ENCODE measurements at regions not wholly inside any gene's neighbourhood (a gene's known extent, or its start where the extent isn't known, plus 50 kb on each side); places are given as distances from the start of the nearest gene placed in this dataset.

DNA sequence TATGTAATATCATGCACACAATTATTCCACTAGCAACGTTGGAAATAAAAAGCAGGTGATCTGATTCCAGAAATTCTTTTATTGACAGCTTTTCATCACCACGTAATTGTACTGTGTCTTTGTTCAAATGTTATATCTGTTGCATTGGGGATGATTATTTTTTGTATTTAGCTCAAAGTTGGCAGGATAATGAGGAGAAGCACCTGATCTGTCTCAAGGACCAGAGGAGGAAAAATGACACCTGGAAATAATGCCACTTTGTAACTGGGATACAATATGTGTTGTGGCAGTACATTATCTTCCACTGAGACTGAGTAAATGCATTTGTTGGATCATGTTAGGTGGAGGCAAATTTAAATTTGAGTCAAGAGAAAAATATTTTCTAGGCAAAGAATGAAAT lies 1298.8 kb upstream of the CDH6 start (continued):
- TF ChIP-seq CBX8 (IDR thresholded peaks at IDR 0.05; ENCODE audit: borderline replicate concordance, low read depth, low read length) (no peak), RXRA (IDR thresholded peaks at IDR 0.05; ENCODE audit: insufficient read depth, low read depth, low read length) (no peak)

Measured in H1 (cell line).